ENCODE measurements at regions not wholly inside any gene's neighbourhood (a gene's known extent, or its start where the extent isn't known, plus 50 kb on each side); places are given as distances from the start of the nearest gene placed in this dataset.
"Not testable (repeated sequence)": the region's sequence is repeated elsewhere in the genome, so short reads cannot be mapped to it uniquely, and the experiment has no call there.

DNA sequence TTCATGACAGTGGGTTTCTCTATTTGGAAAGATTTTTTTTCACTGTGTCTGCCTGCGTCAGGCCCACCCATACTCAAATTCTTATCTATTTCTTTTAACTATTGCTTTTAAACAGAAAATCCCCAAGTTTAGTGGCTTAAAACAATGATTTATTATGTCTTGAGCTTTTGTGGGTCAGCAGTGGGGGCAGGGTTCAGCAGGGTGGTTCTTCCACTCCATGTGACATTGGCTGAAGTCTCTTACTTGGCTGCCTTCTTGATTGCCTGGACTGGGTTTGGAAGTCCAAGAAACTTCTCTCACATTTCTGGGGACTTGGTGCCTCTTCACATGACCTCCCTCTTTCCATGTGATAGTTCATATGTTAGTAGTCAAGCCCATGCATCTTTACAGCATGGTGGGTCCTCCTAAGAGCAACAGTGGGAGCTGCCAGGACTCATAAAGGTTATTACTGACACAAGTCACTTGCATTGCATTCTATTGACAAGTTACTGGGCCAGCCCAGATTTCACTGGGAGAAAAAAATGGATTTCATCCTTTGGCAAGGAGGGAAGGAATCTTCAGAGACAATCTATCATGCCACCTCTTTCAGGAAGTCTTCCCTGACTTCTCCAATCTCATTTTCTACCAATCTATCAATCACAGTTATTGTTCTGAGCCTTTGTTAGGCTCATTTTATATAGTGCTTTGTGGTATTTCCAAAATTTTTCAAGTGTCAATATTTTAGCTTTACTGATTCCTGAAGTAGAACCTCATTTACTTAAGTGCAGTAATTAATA, 436.1 kb downstream of the XYLT1 start:
- Histone ChIP-seq H3K9ac (ENCODE audit: low read length in 5 of 5) (no peak overlapping the region), H3K27ac (ENCODE audit: low read depth, low read length) (no peak overlapping the region), H3K4me1 (ENCODE audit: control insufficient read depth in 5 of 5, insufficient read depth in 5 of 5, low read length in 5 of 5) (no peaks in the 10 kb centered on the region)

GRCh38 chr16:17037499-17037898, 433.3 kb downstream of the XYLT1 start:
- H3K27ac ChIP-seq (ENCODE audit: low read depth, low read length) = no peak overlapping the region
- no peak overlapping the region for H3K9ac ChIP-seq (ENCODE audit: low read length in 5 of 5)
- H3K4me3 ChIP-seq (ENCODE audit: low read depth in 1 of 5, low read length in 5 of 5) = no peak overlapping the region
- peaks cover 3 to 12% (median 5%) of the 10 kb centered on the region in 5 donors for H3K9me3 ChIP-seq (ENCODE audit: control insufficient read depth in 5 of 5, low read length in 5 of 5)
- H3K36me3 ChIP-seq (ENCODE audit: control insufficient read depth in 5 of 5, insufficient read depth in 5 of 5, low read length in 5 of 5) = no peaks in the 10 kb centered on the region
- peaks cover 3 to 12% (median 6%) of the 10 kb centered on the region in 5 donors for H3K27me3 ChIP-seq (ENCODE audit: control insufficient read depth in 5 of 5, insufficient read depth in 4 of 5, low read length in 5 of 5)
- H3K4me1 ChIP-seq (ENCODE audit: control insufficient read depth in 5 of 5, insufficient read depth in 5 of 5, low read length in 5 of 5) = no peaks in the 10 kb centered on the region

More for the DNA sequence above, 436.1 kb downstream of the XYLT1 start:
- peaks cover 3 to 17% (median 11%) of the 10 kb centered on the region in 5 donors for H3K9me3 ChIP-seq (ENCODE audit: control insufficient read depth in 5 of 5, low read length in 5 of 5)
- H3K4me3 ChIP-seq (ENCODE audit: low read depth in 1 of 5, low read length in 5 of 5) = no peak overlapping the region
- peaks cover 2 to 7% (median 6%) of the 10 kb centered on the region in 5 donors for H3K27me3 ChIP-seq (ENCODE audit: control insufficient read depth in 5 of 5, insufficient read depth in 4 of 5, low read length in 5 of 5)
- no peaks in the 10 kb centered on the region for H3K36me3 ChIP-seq (ENCODE audit: control insufficient read depth in 5 of 5, insufficient read depth in 5 of 5, low read length in 5 of 5)

- Histone ChIP-seq H3K27ac (ENCODE audit: low read depth, low read length) (no peak overlapping the region), H3K9ac (ENCODE audit: low read length in 5 of 5) (no peak overlapping the region), H3K9me3 (ENCODE audit: control insufficient read depth in 5 of 5, low read length in 5 of 5) (peaks cover 3 to 12% (median 5%) of the 10 kb centered on the region in 5 donors), H3K4me3 (ENCODE audit: low read depth in 1 of 5, low read length in 5 of 5) (no peak overlapping the region), H3K36me3 (ENCODE audit: control insufficient read depth in 5 of 5, insufficient read depth in 5 of 5, low read length in 5 of 5) (no peaks in the 10 kb centered on the region), H3K4me1 (ENCODE audit: control insufficient read depth in 5 of 5, insufficient read depth in 5 of 5, low read length in 5 of 5) (no peaks in the 10 kb centered on the region), H3K27me3 (ENCODE audit: control insufficient read depth in 5 of 5, insufficient read depth in 4 of 5, low read length in 5 of 5) (peaks cover 3 to 12% (median 6%) of the 10 kb centered on the region in 5 donors)
Measured at GRCh38 chr16:17038415-17038814, 432.3 kb downstream of the XYLT1 start.

DNA sequence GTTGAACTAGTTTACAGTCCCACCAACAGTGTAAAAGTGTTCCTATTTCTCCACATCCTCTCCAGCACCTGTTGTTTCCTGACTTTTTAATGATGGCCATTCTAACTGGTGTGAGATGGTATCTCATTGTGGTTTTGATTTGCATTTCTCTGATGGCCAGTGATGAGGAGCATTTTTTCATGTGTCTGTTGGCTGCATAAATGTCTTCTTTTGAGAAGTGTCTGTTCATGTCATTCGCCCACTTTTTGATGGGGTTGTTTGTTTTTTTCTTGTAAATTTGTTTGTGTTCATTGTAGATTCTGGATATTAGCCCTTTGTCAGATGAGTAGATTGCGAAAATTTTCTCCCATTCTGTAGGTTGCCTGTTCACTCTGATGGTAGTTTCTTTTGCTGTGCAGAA, 421.7 kb downstream of the XYLT1 start:
- not testable (repeated sequence) for H3K27me3 ChIP-seq (ENCODE audit: control insufficient read depth in 5 of 5, insufficient read depth in 4 of 5, low read length in 5 of 5); H3K36me3 ChIP-seq (ENCODE audit: control insufficient read depth in 5 of 5, insufficient read depth in 5 of 5, low read length in 5 of 5); H3K4me1 ChIP-seq (ENCODE audit: control insufficient read depth in 5 of 5, insufficient read depth in 5 of 5, low read length in 5 of 5); H3K27ac ChIP-seq (ENCODE audit: low read depth, low read length); H3K4me3 ChIP-seq (ENCODE audit: low read depth in 1 of 5, low read length in 5 of 5); H3K9ac ChIP-seq (ENCODE audit: low read length in 5 of 5)
- H3K9me3 ChIP-seq (ENCODE audit: control insufficient read depth in 5 of 5, low read length in 5 of 5) = peaks cover 2 to 19% (median 8%) of the 10 kb centered on the region in 5 donors

GRCh38 chr16:17050468-17050867, 420.3 kb downstream of the XYLT1 start:
- Histone ChIP-seq H3K9ac (ENCODE audit: low read length in 5 of 5) (no peak overlapping the region), H3K36me3 (ENCODE audit: control insufficient read depth in 5 of 5, insufficient read depth in 5 of 5, low read length in 5 of 5) (no peaks in the 10 kb centered on the region), H3K27me3 (ENCODE audit: control insufficient read depth in 5 of 5, insufficient read depth in 4 of 5, low read length in 5 of 5) (no peaks in the 10 kb centered on the region), H3K4me1 (ENCODE audit: control insufficient read depth in 5 of 5, insufficient read depth in 5 of 5, low read length in 5 of 5) (no peaks in the 10 kb centered on the region), H3K4me3 (ENCODE audit: low read depth in 1 of 5, low read length in 5 of 5) (no peak overlapping the region), H3K9me3 (ENCODE audit: control insufficient read depth in 5 of 5, low read length in 5 of 5) (peaks cover 2 to 19% (median 12%) of the 10 kb centered on the region in 5 donors), H3K27ac (ENCODE audit: low read depth, low read length) (no peak overlapping the region)
